HepG2 (cell line): ENCODE measurements at regions not wholly inside any gene's neighbourhood (a gene's known extent, or its start where the extent isn't known, plus 50 kb on each side); places are given as distances from the start of the nearest gene placed in this dataset.

Source experiments
- ATAC-seq: fragments of 200-7000 bp; cut with Tn5 transposase; 3 replicates; pipeline ENCODE4 v1.9.1; 2020; ENCODE audit warnings: mild to moderate bottlenecking, moderate library complexity
- BruUV-seq: library from RNA; stranded (reverse); fragments of 400-500 nt; replicated peaks from 2 replicates; lab custom pipeline; 2021; lab: Mats Ljungman, UMichigan
- CTCF ChIA-PET: fragments of 300-600 bp; formaldehyde crosslinking; extraction: SDS; loops from one replicate; lab custom pipeline; 2021; ENCODE audit warnings: low total read pairs, inconsistent platforms, low intra/inter-chr PET ratio; lab: Yijun Ruan, JAX
- POLR2A ChIA-PET: fragments of 350-600 bp; sonication (Branson Sonifier 250); formaldehyde crosslinking; loops from one replicate; lab custom pipeline; 2020; ENCODE audit warnings: antibody characterized with exemption, inconsistent platforms; lab: Yijun Ruan, JAX
- DNase-seq: peaks from one replicate; pipeline ENCODE4 v3.0.0-alpha.2; 2015; ENCODE audit warnings: low spot score
- FAIRE-seq: peaks from 3 replicates; lab custom pipeline; 2011; peaks lifted over from hg19 to GRCh38; lab: Jason Lieb, UNC
- H2AFZ ChIP-seq: one replicate; pipeline ENCODE4 v1.6.1; 2011; ENCODE audit warnings: low read length, inconsistent platforms
- H3K27ac ChIP-seq: fragments of 300-600 bp; 3 replicates; pipeline ENCODE4 v1.8.0; 2011; ENCODE audit warnings: mixed run types, mild to moderate bottlenecking, mixed read lengths, low read length, inconsistent platforms; ENCODE audit not compliant: insufficient read depth; ENCODE audit errors: extremely low read length
- H3K27me3 ChIP-seq, 2 experiments: fragments of 200-600 bp in 1 of 2; 2 replicates in 1 of 2; 3 replicates in 1 of 2; pipeline versions ENCODE4 v1.6.0 to v1.8.0; 2011; ENCODE audit warnings: low read length in 2 of 2, mild to moderate bottlenecking in 2 of 2, moderate library complexity in 2 of 2, inconsistent platforms in 1 of 2; ENCODE audit not compliant: insufficient read depth in 2 of 2, control insufficient read depth in 1 of 2
- H3K36me3 ChIP-seq, 2 experiments: fragments of 200-600 bp in 1 of 2; replicated peaks in 1 of 2; 2 replicates in 1 of 2; 3 replicates in 1 of 2; pipeline versions ENCODE4 v1.5.1 to v1.8.0; 2011; ENCODE audit warnings: low read length in 2 of 2, inconsistent platforms in 1 of 2; ENCODE audit not compliant: insufficient read depth in 2 of 2, control insufficient read depth in 1 of 2
- H3K4me1 ChIP-seq: 2 replicates; pipeline ENCODE4 v1.5.1; 2012; ENCODE audit warnings: low read length, inconsistent platforms; ENCODE audit not compliant: insufficient read depth
- H3K4me2 ChIP-seq: 2 replicates; pipeline ENCODE4 v1.6.0; 2011; ENCODE audit warnings: low read depth, low read length, inconsistent platforms
- H3K4me3 ChIP-seq, 3 experiments: fragments of 200-600 bp in 1 of 3; sonication (generic), shearing (Covaris generic) in 1 of 3; replicated peaks in 1 of 3; 2 replicates each; pipeline ENCODE4 v1.5.1; 2011 to 2016; ENCODE audit warnings: low read length in 3 of 3, inconsistent platforms in 2 of 3, low read depth in 2 of 3, mild to moderate bottlenecking in 2 of 3, control low read depth in 1 of 3, mixed read lengths in 1 of 3; ENCODE audit not compliant: insufficient read depth in 1 of 3
- H3K79me2 ChIP-seq: one replicate; pipeline ENCODE4 v1.6.1; 2011; ENCODE audit warnings: low read length, inconsistent platforms; ENCODE audit not compliant: insufficient read depth
- H3K9ac ChIP-seq: 2 replicates; pipeline ENCODE4 v1.6.0; 2011; ENCODE audit warnings: mild to moderate bottlenecking, low read depth, low read length, inconsistent platforms; ENCODE audit not compliant: insufficient read depth
- H3K9me3 ChIP-seq: 2 replicates; pipeline ENCODE4 v1.5.1; 2012; ENCODE audit warnings: mild to moderate bottlenecking, low read length
- H4K20me1 ChIP-seq: 2 replicates; pipeline ENCODE4 v1.6.0; 2011; ENCODE audit warnings: inconsistent platforms, mild to moderate bottlenecking, low read length, moderate library complexity; ENCODE audit not compliant: insufficient read depth
- AGO1 ChIP-seq: fragments of 200-400 bp; formaldehyde crosslinking; IDR thresholded peaks from 2 replicates; pipeline ENCODE4 v1.6.1; 2017; ENCODE audit warnings: mild to moderate bottlenecking, low read depth, low read length, moderate library complexity; ENCODE audit not compliant: poor library complexity, severe bottlenecking
- ATF5 ChIP-seq: sonication (generic); formaldehyde crosslinking; IDR thresholded peaks from 2 replicates; pipeline ENCODE4 v1.4.0; 2020; ENCODE audit warnings: mild to moderate bottlenecking, low read depth, missing genetic modification reagents
- MAX ChIP-seq: IDR thresholded peaks from 2 replicates; pipeline ENCODE4 v1.6.1; 2012; ENCODE audit warnings: inconsistent platforms
- MED13 ChIP-seq: sonication (generic); formaldehyde crosslinking; IDR thresholded peaks from 2 replicates; pipeline ENCODE4 v1.5.0; 2020; ENCODE audit warnings: missing genetic modification reagents
- NCOA5 ChIP-seq: sonication (generic); formaldehyde crosslinking; IDR thresholded peaks from 2 replicates; pipeline ENCODE4 v1.4.0; 2020; ENCODE audit warnings: missing genetic modification reagents
- PHF21A ChIP-seq: sonication (generic); formaldehyde crosslinking; IDR thresholded peaks from 2 replicates; pipeline ENCODE4 v1.5.0; 2020; ENCODE audit warnings: mild to moderate bottlenecking, missing genetic modification reagents
- POGZ ChIP-seq: sonication (generic); formaldehyde crosslinking; IDR thresholded peaks from 2 replicates; pipeline ENCODE4 v1.4.0; 2020; ENCODE audit warnings: mild to moderate bottlenecking, missing genetic modification reagents
- SP1 ChIP-seq, 2 experiments: fragments of 450-650 bp in 1 of 2; sonication (generic) in 1 of 2; formaldehyde crosslinking in 1 of 2; IDR thresholded peaks; 2 replicates each; pipeline versions ENCODE4 v1.4.0 to v1.6.1; 2016 to 2020; ENCODE audit warnings: missing genetic modification reagents in 1 of 2
- ZBTB25 ChIP-seq: IDR thresholded peaks from 2 replicates; pipeline ENCODE4 v1.6.1; 2018; ENCODE audit warnings: missing genetic modification reagents
- ZNF33A ChIP-seq: sonication (generic); formaldehyde crosslinking; IDR thresholded peaks from 2 replicates; pipeline ENCODE4 v1.5.1; 2020; ENCODE audit warnings: missing genetic modification reagents, mild to moderate bottlenecking, moderate library complexity, borderline replicate concordance
- ZNF446 ChIP-seq: sonication (generic); formaldehyde crosslinking; IDR thresholded peaks from 2 replicates; pipeline ENCODE4 v1.5.0; 2020; ENCODE audit warnings: mild to moderate bottlenecking, missing genetic modification reagents
- whole genome bisulfite sequencing: methylation state at CpG from one replicate; pipeline ENCODE4 v1.1.6; 2017; ENCODE audit warnings: low lambda C conversion rate; 5-methylcytosine and 5-hydroxymethylcytosine counted together
- in situ Hi-C: cut with HindIII; loops from 2 replicates; pipeline ENCODE4 v1.10.0; 2017; ENCODE audit warnings: low pct_unique_long_range_greater_than_20kb; ENCODE audit not compliant: extremely low pct_ligation_motif_present
- intact Hi-C: fragments of 100-400 bp; cut with micrococcal nuclease; formaldehyde crosslinking; loops from one replicate; pipeline ENCODE4 v1.10.0; 2022; ENCODE audit not compliant: unreplicated experiment

GRCh38 chr15:93286446-93286845, 197.4 kb upstream of the RGMA start:
- BruUV-seq = no TSS peak
- no peaks in the 10 kb centered on the region for H4K20me1 ChIP-seq
- peaks cover 0 to 32% of the 10 kb centered on the region in 2 experiments; a peak in 2 of 5 replicates for H3K27me3 ChIP-seq
- no peak overlapping the region for H3K9ac ChIP-seq
- no peaks in the 10 kb centered on the region for H3K4me1 ChIP-seq
- no peak overlapping the region for H3K4me2 ChIP-seq
- CTCF ChIA-PET = no interaction called here
- TF ChIP-seq ZNF446 (no peak), AGO1 (no peak), ZBTB25 (CRISPR knock-in tag) (no peak), MAX (no peak), MED13 (no peak)
- no peak overlapping the region for H3K27ac ChIP-seq
- POLR2A ChIA-PET = no interaction called here
- no peaks in the 10 kb centered on the region for H3K9me3 ChIP-seq
- no peak overlapping the region for H2AFZ ChIP-seq
- in situ Hi-C loops (no loop called here), intact Hi-C loops (no loop called here)
- no peaks in the 10 kb centered on the region for H3K79me2 ChIP-seq
- ATAC-seq (no peak), DNase-seq (no peak), FAIRE-seq (no peak)
- H3K36me3 ChIP-seq = no peaks in the 10 kb centered on the region
- H3K4me3 ChIP-seq = no peak overlapping the region
- 100% methylated on average over 1 of the region's 1 CpG for WGBS

DNA sequence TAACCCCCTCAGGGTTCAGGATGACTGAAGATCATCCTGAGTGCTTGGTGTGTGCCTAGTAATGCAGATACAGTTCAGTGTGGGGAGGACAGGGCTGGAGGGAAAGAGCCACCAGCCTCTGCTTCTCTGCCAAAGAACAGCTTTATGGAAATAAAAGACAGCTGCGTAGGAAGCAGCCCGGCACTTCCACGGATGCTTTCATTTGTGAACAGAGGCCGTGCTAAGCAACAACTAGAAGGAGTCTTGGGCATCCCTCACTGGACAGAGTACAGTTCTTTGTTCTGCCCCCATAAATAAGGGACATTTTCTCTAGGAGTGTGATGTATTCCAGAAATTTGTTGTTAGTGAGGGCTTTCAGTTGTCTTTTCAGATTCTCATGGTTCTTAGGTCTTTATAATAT, 194.8 kb upstream of the RGMA start:
- no peak overlapping the region for H3K4me2 ChIP-seq
- H3K9ac ChIP-seq = no peak overlapping the region
- no peaks in the 10 kb centered on the region for H4K20me1 ChIP-seq
- peaks cover 1 to 33% of the 10 kb centered on the region in 2 experiments; a peak in 2 of 5 replicates for H3K27me3 ChIP-seq
- DNase-seq = no peak
- in situ Hi-C loops (no loop called here), intact Hi-C loops (no loop called here)
- H2AFZ ChIP-seq = no peak overlapping the region
- ChIA-PET POLR2A (no interaction called here), CTCF (no interaction called here)
- no peaks in the 10 kb centered on the region for H3K79me2 ChIP-seq
- no peak for FAIRE-seq
- BruUV-seq = no TSS peak
- H3K36me3 ChIP-seq = no peaks in the 10 kb centered on the region
- TF ChIP-seq PHF21A (CRISPR knock-in tag) (no peak), NCOA5 (CRISPR knock-in tag) (no peak), ZNF33A (CRISPR knock-in tag) (no peak), SP1 (IDR thresholded peaks at IDR 0.05) (no peak), SP1 (CRISPR knock-in tag; IDR thresholded peaks at IDR 0.05) (no peak), ATF5 (CRISPR knock-in tag) (no peak), POGZ (CRISPR knock-in tag) (no peak)
- no peak for ATAC-seq
- H3K9me3 ChIP-seq = no peaks in the 10 kb centered on the region
- H3K27ac ChIP-seq = no peak overlapping the region
- WGBS = 50% methylated on average over 4 of the region's 4 CpGs
- H3K4me1 ChIP-seq = no peaks in the 10 kb centered on the region
- no peak overlapping the region for H3K4me3 ChIP-seq
